HG02885 (cell line): ENCODE measurements at regions not wholly inside any gene's neighbourhood (a gene's known extent, or its start where the extent isn't known, plus 50 kb on each side); places are given as distances from the start of the nearest gene placed in this dataset.

Experiments
- ATAC-seq: cut with Tn5 transposase; IDR thresholded peaks from one replicate; pipeline ENCODE4 v1.9.1; 2021; ENCODE audit warnings: mild to moderate bottlenecking; ENCODE audit not compliant: unreplicated experiment, poor library complexity

DNA sequence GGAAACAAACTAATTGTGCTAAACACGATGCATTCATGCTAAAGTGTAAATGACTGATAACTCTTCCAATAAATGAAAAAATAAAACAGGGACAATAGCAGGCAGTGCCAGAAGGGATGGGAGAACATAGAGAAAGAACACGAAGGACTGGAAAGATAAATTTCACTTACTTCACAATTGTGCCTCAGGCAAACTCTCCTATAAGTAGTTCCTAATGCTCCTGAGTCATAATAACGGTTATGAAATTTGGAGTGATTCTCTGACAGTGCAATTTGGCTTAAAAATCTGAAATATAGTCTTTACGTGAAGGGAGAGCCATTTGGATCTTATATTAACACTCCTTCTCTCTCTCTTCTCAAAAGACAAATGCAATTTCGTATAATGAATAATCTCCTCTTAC is 2218.5 kb downstream of the MAT2B start:
- no peak for ATAC-seq

- ATAC-seq, result no peak
These were observed 2223.0 kb downstream of the MAT2B start for GRCh38 chr5:165728425-165728824.

DNA sequence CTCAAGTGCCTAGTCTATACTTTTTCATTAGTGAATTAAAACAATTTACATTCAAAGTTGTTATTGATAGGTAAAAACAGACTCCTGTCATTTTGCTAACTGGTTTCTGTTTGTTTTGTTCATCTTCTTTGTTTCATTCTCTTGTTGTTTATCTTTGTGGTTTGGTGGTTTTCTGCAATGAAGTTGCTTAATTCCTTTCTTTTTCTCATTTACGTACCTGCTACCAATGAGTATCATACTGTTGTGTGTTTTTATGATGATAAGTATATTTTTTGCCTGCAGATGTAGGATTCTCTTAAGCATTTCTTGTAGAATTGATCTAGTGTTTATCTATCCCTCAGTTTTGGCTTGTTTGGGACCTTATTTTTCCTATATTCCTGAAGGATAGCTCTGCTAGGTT is 2230.0 kb downstream of the MAT2B start:
- no peak for ATAC-seq

GRCh38 chr5:165739079-165739741 is 2233.8 kb downstream of the MAT2B start:
- no peak for ATAC-seq

DNA sequence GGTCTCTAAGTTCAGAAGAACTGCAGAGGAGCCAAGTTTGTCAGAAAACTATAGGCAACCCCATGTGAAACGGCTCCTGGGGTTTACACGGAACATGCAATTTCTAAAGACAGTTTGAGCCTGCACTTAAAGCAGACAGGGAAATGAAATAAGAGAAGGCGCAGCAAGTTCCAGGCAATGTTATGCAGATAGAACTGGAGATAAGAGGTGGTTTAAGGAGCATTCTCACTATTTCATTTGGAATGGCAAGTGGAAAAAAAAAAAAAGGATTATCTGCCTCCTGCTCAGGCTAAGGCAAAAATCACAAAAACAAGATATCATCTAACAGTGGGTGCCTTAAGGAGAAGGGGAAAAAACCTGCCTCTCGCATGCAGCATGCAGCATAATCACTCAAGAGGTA is 2252.4 kb downstream of the MAT2B start:
- no peak for ATAC-seq

- ATAC-seq, result no peak
These were observed 2269.7 kb downstream of the MAT2B start for GRCh38 chr5:165775111-165775510.

GRCh38 chr5:165779505-165779904 is 2274.1 kb downstream of the MAT2B start:
- ATAC-seq, result no peak

DNA sequence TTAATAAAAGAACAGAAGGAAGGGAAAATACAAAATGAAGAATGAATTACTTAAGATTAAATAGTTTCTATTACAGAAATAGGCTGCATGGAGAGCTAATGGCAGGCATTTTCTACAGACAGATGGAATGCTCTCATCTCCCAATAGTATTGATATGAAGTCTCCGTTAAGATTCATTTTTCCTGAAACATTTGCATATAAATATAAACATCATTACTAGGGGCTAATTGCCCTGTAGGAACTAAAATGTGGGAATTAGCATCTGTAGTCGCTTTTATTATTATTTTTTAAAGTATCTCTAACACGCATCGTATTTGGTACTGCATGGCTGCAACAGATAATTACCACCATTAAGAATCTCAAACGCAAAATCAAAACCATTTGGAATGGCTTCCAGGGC is 2275.5 kb downstream of the MAT2B start:
- no peak for ATAC-seq

DNA sequence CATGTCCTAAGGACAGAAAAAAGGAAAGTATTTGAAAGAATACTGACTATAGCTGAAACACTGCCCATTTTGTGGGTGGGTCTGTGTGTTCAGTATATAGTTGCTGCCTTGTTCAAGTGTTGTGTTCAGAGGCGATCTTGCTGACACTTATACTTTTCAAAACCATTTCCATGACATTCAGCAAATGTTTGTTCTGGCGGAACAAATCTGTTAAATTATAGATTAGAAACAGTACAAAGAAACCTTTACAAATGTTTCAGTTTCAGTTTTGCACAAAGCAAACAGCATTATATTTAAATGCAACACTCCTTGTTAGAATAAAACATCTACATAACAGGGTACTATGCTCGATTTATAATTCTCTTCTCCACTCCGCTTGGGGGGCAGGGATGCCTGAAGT is 2276.3 kb downstream of the MAT2B start:
- no peak for ATAC-seq

DNA sequence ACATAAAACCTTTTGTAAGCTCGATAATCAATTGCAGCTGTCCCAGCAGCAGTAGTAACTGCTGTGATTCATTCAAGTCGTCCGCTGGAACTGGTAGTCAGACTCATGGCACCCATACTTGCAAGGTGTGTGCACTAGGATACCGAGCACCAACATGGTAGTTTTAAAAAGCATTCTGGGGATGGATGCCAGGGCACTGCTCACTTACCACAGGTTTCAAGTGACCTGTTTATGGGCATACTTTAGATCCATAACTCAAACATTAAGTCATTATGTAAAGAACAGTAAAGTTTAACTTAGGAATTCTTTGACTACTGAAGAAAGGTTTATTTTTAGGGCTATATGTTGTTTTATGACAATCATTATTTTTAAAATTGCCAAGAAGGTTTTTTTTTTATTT is 2277.6 kb downstream of the MAT2B start:
- no peak for ATAC-seq

GRCh38 chr5:165786073-165786472 is 2280.7 kb downstream of the MAT2B start:
- no peak for ATAC-seq

DNA sequence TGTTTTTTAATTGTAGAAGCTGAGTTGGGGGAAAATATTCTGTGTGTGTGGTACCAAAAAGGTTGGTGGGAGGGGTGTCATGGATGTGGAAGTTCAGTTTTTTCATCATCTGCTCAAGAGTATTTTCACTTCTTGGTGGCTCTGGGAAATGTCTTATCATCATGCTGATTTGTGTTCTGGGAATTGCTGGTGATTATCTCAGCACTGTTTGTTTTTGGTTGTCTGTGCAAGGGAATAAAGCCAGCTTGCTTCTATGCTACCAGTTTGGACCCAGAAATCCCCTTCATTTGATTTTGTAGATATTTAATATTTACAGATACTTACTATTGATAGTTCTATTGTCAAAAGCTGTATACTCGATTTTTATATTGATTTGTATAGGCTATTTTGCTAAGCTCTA is 2289.7 kb downstream of the MAT2B start:
- no peak for ATAC-seq

GRCh38 chr5:165805756-165806155 is 2300.3 kb downstream of the MAT2B start:
- ATAC-seq, result no peak

- ATAC-seq, result no peak
These were observed 2302.9 kb downstream of the MAT2B start for GRCh38 chr5:165808335-165808734.

DNA sequence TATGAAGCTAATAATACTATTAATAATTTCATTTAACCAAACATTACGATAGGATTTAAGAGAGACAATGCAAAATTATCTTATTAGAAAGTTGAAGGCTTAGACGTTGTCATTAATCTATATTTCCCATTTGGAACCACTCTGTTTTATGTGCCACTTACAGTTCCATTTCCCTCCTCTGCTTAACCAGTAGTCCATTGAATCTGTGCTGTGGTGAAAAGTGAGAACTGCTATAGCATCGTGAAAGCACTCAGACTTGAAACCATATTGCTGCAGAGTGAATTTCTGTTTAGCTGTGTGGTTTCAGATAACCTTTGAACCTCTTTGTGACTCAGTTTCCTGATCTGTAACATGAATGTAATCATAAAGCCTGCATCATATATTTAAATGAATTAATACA is 2304.5 kb downstream of the MAT2B start:
- ATAC-seq, result no peak

- ATAC-seq, result no peak
These were observed 2324.1 kb downstream of the MAT2B start for GRCh38 chr5:165829504-165829903.

DNA sequence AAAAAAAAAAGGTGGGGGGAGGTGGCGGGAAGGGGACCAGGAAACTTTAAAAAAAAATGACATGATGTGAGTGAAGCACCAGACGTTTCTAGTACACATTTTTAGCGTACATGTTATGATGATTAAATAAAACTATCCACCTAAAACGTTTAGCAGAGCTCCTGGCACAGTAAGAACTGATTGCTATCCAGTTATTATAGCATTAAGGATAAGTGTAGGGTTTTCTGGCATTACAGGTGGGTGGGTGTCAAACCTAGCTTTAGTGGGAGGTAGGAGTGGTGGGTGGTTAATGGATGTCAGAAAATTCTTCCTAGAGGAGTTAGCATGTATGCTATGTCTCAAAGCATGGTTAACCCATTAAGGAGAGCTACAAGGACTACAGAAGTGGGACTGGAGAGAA is 2329.5 kb downstream of the MAT2B start:
- ATAC-seq, result no peak

GRCh38 chr5:165836046-165836445 is 2330.6 kb downstream of the MAT2B start:
- ATAC-seq, result no peak

DNA sequence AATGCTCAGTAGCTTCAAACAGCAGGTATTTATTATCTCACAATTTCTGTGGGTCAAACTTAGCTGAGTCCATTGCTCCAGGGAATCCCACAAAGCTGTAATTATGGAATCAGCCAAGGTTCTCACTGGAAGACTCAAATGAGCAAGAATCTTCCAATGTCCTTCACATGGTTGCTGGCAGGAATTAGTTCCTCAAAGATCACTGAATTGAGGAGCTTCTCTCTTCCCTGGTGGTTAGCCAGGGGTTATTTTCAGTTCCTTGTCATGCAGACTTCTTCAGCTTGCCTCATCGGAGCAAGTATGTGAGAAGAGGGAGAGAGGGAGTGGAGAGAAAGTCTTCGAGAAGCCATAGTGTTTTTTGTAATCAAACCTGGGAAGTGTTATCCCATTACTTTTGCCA is 2331.9 kb downstream of the MAT2B start:
- ATAC-seq, result no peak

DNA sequence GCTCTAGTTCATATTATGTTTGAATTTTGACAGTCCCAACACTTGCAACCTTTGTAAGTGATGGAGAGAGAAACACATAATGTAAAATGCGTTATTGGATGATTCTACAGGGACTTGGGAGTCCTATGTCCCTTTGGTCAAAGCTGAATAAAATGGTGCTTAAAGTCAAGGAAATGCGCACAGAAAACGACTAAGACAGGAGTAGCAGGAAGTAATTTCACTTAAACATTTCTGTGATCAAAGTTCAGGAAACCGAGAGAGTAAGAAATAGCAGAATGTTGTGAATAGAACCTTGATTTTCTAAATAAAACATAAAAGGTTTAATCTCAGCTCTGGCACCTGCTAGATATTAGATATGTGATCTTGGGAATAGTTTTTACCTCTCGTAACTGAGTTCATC is 2339.2 kb downstream of the MAT2B start:
- no peak for ATAC-seq

- ATAC-seq, result no peak
These were observed 2352.7 kb downstream of the MAT2B start for GRCh38 chr5:165858118-165858517.

DNA sequence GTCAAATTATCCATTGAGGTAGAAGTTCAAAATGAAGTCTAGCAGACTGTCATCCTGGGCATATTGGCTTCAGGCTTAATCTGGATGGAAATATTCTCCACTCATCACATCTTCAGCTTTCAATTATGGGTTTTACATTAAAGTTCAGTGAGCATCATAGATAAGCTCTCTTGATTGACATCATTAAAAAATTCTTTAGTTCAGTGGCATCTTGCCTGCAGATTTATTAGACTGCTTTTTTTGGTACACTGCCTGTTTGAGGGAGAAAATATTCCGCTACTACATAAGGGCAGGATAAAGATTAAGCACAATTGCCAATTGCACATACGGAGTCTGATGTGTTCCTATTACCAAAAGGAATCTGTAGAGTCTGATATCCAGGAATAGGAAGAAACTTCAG is 2353.8 kb downstream of the MAT2B start:
- no peak for ATAC-seq

- no peak for ATAC-seq
These were observed 2357.8 kb downstream of the MAT2B start for GRCh38 chr5:165863239-165863638.
